ENCODE measurements at regions not wholly inside any gene's neighbourhood (a gene's known extent, or its start where the extent isn't known, plus 50 kb on each side); places are given as distances from the start of the nearest gene placed in this dataset.
A peak's percentile ranks its signal among the peaks of the same experiment; 100 is the strongest.

DNA sequence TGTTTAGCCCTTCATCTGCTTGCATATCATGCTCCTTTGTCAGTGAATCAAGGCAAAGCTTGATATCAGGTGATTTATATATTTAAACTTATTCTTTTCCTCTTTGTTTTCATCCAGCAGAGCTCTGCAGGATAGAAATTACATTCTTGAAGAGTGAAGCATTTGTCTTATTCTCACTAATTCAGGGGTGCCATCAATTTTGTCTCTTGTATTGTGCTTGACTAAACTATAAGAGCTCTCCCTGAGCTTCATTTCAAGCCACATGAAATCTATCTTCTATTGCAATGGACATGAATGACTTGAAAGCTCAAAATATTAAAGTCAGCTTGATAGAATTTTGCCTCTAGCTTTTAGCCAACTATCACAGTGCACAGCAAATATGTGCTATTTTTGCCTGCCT, 236.7 kb upstream of the KCTD3 start:
- Mint-ChIP-seq H3K9me3 (ENCODE audit: unreplicated experiment) (no peaks in the 10 kb centered on the region), H3K27ac (ENCODE audit: unreplicated experiment) (no peak overlapping the region), H3K4me1 (ENCODE audit: low read depth, unreplicated experiment) (no peaks in the 10 kb centered on the region), H3K4me3 (ENCODE audit: unreplicated experiment) (no peak overlapping the region), H3K27me3 (ENCODE audit: unreplicated experiment) (no peaks in the 10 kb centered on the region), H3K36me3 (ENCODE audit: unreplicated experiment) (no peaks in the 10 kb centered on the region)
- no peak for DNase-seq
- TF ChIP-seq, protein P1, sequence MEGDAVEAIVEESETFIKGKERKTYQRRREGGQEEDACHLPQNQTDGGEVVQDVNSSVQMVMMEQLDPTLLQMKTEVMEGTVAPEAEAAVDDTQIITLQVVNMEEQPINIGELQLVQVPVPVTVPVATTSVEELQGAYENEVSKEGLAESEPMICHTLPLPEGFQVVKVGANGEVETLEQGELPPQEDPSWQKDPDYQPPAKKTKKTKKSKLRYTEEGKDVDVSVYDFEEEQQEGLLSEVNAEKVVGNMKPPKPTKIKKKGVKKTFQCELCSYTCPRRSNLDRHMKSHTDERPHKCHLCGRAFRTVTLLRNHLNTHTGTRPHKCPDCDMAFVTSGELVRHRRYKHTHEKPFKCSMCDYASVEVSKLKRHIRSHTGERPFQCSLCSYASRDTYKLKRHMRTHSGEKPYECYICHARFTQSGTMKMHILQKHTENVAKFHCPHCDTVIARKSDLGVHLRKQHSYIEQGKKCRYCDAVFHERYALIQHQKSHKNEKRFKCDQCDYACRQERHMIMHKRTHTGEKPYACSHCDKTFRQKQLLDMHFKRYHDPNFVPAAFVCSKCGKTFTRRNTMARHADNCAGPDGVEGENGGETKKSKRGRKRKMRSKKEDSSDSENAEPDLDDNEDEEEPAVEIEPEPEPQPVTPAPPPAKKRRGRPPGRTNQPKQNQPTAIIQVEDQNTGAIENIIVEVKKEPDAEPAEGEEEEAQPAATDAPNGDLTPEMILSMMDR (IDR thresholded peaks at IDR 0.05; ENCODE audit: partially characterized antibody, unreplicated experiment) = no peak

DNA sequence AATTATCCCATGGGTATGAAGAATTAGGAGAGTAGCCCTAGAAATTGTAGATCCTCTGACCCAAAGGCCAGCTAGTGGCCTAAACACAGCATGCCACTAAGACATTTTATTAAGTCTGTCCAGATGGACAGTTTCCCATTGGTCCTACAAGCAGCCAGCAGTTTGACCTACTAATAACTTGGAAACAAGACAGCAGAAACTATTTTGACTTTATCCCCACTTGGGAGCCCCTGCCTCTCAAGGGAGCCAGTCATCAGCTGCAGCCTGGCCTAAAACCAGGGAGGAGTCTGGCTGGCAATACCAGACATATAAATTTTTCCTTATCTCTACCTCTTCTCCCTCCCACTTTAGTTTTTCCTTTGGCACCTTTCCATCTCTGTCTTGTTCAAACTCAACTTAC, 222.6 kb upstream of the KCTD3 start:
- Mint-ChIP-seq H3K36me3 (ENCODE audit: unreplicated experiment) (no peaks in the 10 kb centered on the region), H3K9me3 (ENCODE audit: unreplicated experiment) (peaks cover 2% of the 10 kb centered on the region), H3K4me1 (ENCODE audit: low read depth, unreplicated experiment) (peaks cover 11% of the 10 kb centered on the region), H3K27me3 (ENCODE audit: unreplicated experiment) (no peaks in the 10 kb centered on the region), H3K27ac (ENCODE audit: unreplicated experiment) (peak overlapping the region; percentile 53), H3K4me3 (ENCODE audit: unreplicated experiment) (no peak overlapping the region)
- DNase-seq = no peak
- TF ChIP-seq, protein P1 (IDR thresholded peaks at IDR 0.05; ENCODE audit: partially characterized antibody, unreplicated experiment) = no peak

DNA sequence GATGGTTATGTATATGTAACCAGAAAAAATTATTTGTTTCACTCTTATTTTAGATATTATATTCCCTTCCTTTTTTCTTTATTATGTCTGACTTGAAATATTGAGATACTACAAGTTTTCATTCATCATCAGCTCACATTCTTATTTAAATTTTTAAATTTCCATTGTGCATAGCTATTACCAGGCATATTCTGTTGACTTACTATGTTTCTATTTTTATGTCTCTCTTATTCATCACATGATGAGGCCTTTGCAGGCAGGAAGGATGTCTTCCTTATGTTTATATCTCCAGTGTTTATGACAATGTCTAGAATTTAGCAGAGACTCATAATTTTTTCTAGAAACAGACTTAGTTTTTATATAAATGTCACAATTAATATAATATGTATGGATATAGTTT, 221.9 kb upstream of the KCTD3 start:
- Mint-ChIP-seq H3K4me3 (ENCODE audit: unreplicated experiment) (no peak overlapping the region), H3K36me3 (ENCODE audit: unreplicated experiment) (no peaks in the 10 kb centered on the region), H3K9me3 (ENCODE audit: unreplicated experiment) (peaks cover 2% of the 10 kb centered on the region), H3K4me1 (ENCODE audit: low read depth, unreplicated experiment) (peaks cover 11% of the 10 kb centered on the region), H3K27me3 (ENCODE audit: unreplicated experiment) (no peaks in the 10 kb centered on the region), H3K27ac (ENCODE audit: unreplicated experiment) (no peak overlapping the region)
- TF ChIP-seq, protein P1 (IDR thresholded peaks at IDR 0.05; ENCODE audit: partially characterized antibody, unreplicated experiment) = no peak
- DNase-seq = no peak

DNA sequence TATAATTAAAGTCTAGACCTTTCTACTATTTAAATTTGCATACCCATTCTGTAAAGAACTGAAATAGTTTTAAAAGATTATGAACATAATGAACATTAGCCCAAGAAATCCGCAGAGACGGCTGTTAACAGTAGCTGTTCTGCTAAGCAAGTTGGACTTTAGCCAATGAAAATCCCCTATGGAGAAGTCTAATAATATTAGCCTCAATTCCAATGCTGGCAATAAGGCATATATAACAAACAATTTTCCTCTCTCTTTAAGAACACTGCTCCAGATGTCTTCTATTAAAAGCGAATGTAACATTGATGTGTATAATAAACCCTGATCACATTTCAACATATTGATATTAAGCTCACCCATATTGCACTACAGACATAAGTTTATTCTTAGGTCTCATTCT, 221.3 kb upstream of the KCTD3 start:
- Mint-ChIP-seq H3K4me1 (ENCODE audit: low read depth, unreplicated experiment) (peaks cover 11% of the 10 kb centered on the region), H3K36me3 (ENCODE audit: unreplicated experiment) (no peaks in the 10 kb centered on the region), H3K27me3 (ENCODE audit: unreplicated experiment) (peaks cover 2% of the 10 kb centered on the region), H3K9me3 (ENCODE audit: unreplicated experiment) (peaks cover 2% of the 10 kb centered on the region), H3K4me3 (ENCODE audit: unreplicated experiment) (no peak overlapping the region), H3K27ac (ENCODE audit: unreplicated experiment) (no peak overlapping the region)
- no peak for DNase-seq
- TF ChIP-seq, protein P1 (IDR thresholded peaks at IDR 0.05; ENCODE audit: partially characterized antibody, unreplicated experiment) = no peak

DNA sequence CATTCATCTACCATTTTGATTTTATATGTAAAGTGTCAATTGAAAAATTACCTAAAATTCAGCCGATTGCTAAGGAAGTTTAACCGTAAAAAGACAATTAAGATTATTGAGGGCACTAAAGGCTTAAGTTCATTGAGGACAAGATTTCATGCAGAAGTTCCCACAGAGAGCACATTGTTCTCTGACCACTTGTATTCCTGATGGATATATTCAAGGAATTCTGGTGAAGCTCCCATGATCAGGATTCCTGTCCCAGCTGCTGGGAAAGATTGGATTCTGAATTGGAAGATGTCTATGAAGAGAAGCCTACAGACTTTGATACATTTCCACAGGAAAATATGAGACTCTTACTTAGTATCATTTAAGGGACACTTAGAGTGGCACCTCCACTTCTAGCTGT, 209.2 kb upstream of the KCTD3 start:
- Mint-ChIP-seq H3K4me1 (ENCODE audit: low read depth, unreplicated experiment) (no peaks in the 10 kb centered on the region), H3K4me3 (ENCODE audit: unreplicated experiment) (no peak overlapping the region), H3K27ac (ENCODE audit: unreplicated experiment) (no peak overlapping the region), H3K9me3 (ENCODE audit: unreplicated experiment) (no peaks in the 10 kb centered on the region), H3K36me3 (ENCODE audit: unreplicated experiment) (no peaks in the 10 kb centered on the region), H3K27me3 (ENCODE audit: unreplicated experiment) (no peaks in the 10 kb centered on the region)
- no peak for DNase-seq
- TF ChIP-seq, protein P1 (IDR thresholded peaks at IDR 0.05; ENCODE audit: partially characterized antibody, unreplicated experiment) = no peak
